ENCODE measurements at regions not wholly inside any gene's neighbourhood (a gene's known extent, or its start where the extent isn't known, plus 50 kb on each side); places are given as distances from the start of the nearest gene placed in this dataset.
"Not testable (repeated sequence)": the region's sequence is repeated elsewhere in the genome, so short reads cannot be mapped to it uniquely, and the experiment has no call there.

DNA sequence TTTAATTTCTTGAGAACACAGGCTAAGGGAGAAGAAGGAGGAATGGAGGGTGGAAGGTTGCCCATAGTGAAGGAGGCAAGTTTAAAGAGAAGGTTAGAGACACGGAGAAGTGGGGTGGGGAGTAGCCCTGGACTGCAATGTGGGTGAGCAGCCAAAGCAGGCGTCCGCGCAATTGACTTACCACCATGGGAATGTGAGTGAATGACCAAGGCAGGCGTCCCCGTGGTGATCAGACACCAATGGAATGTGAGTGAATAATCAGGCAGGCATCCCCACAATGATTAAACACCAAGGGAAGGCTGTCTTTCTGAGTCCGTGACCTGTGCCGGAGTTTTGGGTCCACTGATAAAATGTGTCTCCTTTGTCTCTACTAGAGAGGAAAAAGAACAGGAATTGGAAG lies 1223.1 kb downstream of the ARAP2 start:
- not testable (repeated sequence) for H3K4me1 ChIP-seq (ENCODE audit: control insufficient read depth, insufficient read depth, low read length); H3K4me3 ChIP-seq (ENCODE audit: low read length); H3K9me3 ChIP-seq (ENCODE audit: control insufficient read depth, low read length); DNase-seq (ENCODE audit: low read depth); H3K36me3 ChIP-seq (ENCODE audit: control insufficient read depth, insufficient read depth, low read length, severe bottlenecking); H3K27me3 ChIP-seq (replicated peaks; ENCODE audit: control insufficient read depth, insufficient read depth, low read length); H3K9ac ChIP-seq (ENCODE audit: low read length)

GRCh38 chr4:35025152-35025834 lies 1219.0 kb downstream of the ARAP2 start:
- H3K9ac ChIP-seq (ENCODE audit: low read length) = no peak overlapping the region
- no peaks in the 10 kb centered on the region for H3K4me1 ChIP-seq (ENCODE audit: control insufficient read depth, insufficient read depth, low read length)
- DNase-seq (ENCODE audit: low read depth) = no peak
- H3K9me3 ChIP-seq (ENCODE audit: control insufficient read depth, low read length) = no peaks in the 10 kb centered on the region
- no peaks in the 10 kb centered on the region for H3K27me3 ChIP-seq (replicated peaks; ENCODE audit: control insufficient read depth, insufficient read depth, low read length)
- no peak overlapping the region for H3K4me3 ChIP-seq (ENCODE audit: low read length)
- no peaks in the 10 kb centered on the region for H3K36me3 ChIP-seq (ENCODE audit: control insufficient read depth, insufficient read depth, low read length, severe bottlenecking)

DNA sequence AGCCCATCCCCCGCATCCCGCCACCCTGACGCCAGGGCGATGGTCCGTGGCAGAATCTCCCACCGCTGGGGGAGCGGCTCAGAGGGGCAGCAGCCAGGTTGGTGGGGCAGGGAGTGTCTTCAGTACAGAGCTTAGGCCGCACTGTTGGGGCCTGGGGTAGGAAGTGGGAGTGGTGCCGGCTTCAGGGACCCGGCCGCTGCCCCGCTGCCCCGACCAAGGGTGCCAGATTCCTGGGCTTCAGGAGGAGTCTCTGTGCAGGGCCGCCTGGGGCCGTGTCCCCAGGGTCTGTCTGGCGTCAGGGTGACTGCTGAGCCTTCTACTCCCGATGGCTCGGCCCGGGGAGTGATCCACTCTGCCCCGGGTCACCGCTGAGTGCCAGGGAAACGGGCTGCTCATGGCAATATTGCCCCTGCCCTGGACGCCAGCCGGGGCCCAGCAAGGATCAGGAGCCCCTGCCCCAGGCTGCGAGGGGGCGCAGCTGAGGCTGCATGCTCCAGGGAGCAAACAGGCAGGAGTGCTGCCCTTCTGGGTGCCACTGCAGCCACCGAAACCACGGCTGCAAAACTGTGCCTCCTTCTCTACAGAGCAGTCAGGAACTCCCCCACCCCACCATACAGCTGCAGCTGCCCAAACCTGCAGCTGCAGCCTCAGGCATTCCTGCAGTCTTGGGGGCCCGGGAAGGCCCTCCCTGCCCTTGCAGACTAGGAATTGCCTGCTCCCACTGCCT lies 1206.1 kb downstream of the ARAP2 start:
- Histone ChIP-seq H3K36me3 (ENCODE audit: control insufficient read depth, insufficient read depth, low read length, severe bottlenecking) (no peaks in the 10 kb centered on the region), H3K9ac (ENCODE audit: low read length) (no peak overlapping the region), H3K4me3 (ENCODE audit: low read length) (no peak overlapping the region), H3K27me3 (replicated peaks; ENCODE audit: control insufficient read depth, insufficient read depth, low read length) (no peaks in the 10 kb centered on the region), H3K4me1 (ENCODE audit: control insufficient read depth, insufficient read depth, low read length) (no peaks in the 10 kb centered on the region), H3K9me3 (ENCODE audit: control insufficient read depth, low read length) (peaks cover under 1% of the 10 kb centered on the region)
- DNase-seq (ENCODE audit: low read depth) = no peak

DNA sequence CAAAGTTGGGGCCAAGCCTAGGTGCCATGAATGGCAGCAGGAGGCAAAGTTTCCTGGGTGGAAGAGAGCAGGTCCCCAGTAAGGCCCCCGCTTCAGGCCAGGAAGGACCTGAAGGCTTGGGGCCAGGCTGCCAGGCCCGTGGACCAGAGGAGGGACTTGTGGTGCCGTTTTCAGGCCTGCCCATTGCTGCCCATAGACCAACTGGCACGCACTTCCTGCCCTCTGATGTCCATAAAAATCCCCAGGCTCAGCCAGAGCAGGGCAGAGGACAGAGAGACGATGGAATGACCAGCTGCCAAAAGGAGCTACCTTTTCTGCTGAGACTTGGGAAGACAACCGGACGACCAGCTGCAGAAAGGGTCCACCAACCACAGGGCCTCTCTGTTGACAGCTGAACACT lies 1205.5 kb downstream of the ARAP2 start:
- no peak overlapping the region for H3K4me3 ChIP-seq (ENCODE audit: low read length)
- no peaks in the 10 kb centered on the region for H3K4me1 ChIP-seq (ENCODE audit: control insufficient read depth, insufficient read depth, low read length)
- H3K27me3 ChIP-seq (replicated peaks; ENCODE audit: control insufficient read depth, insufficient read depth, low read length) = no peaks in the 10 kb centered on the region
- DNase-seq (ENCODE audit: low read depth) = no peak
- no peaks in the 10 kb centered on the region for H3K9me3 ChIP-seq (ENCODE audit: control insufficient read depth, low read length)
- no peaks in the 10 kb centered on the region for H3K36me3 ChIP-seq (ENCODE audit: control insufficient read depth, insufficient read depth, low read length, severe bottlenecking)
- no peak overlapping the region for H3K9ac ChIP-seq (ENCODE audit: low read length)

DNA sequence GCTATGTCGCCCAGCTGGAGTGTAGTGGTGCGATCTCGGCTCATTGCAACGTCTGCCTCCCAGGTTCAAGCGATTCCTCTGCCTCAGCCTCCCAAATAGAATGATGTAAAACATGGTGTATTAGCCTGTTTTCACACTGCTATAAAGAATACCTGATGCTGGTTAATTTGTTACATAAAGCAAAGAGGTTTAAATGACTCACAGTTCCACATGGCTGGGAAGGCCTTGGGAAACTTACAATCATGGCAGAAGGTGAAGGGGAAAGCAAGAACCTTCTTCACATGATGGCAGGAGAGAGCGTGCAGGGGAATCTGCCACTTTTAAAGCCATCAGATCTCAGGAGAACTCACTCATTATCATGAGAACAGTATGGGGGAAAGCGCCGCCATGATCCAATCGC lies 1191.8 kb downstream of the ARAP2 start:
- H3K4me1 ChIP-seq (ENCODE audit: control insufficient read depth, insufficient read depth, low read length) = no peaks in the 10 kb centered on the region
- H3K4me3 ChIP-seq (ENCODE audit: low read length) = no peak overlapping the region
- H3K36me3 ChIP-seq (ENCODE audit: control insufficient read depth, insufficient read depth, low read length, severe bottlenecking) = no peaks in the 10 kb centered on the region
- peaks cover 4% of the 10 kb centered on the region for H3K9me3 ChIP-seq (ENCODE audit: control insufficient read depth, low read length)
- no peaks in the 10 kb centered on the region for H3K27me3 ChIP-seq (replicated peaks; ENCODE audit: control insufficient read depth, insufficient read depth, low read length)
- DNase-seq (ENCODE audit: low read depth) = no peak
- no peak overlapping the region for H3K9ac ChIP-seq (ENCODE audit: low read length)

DNA sequence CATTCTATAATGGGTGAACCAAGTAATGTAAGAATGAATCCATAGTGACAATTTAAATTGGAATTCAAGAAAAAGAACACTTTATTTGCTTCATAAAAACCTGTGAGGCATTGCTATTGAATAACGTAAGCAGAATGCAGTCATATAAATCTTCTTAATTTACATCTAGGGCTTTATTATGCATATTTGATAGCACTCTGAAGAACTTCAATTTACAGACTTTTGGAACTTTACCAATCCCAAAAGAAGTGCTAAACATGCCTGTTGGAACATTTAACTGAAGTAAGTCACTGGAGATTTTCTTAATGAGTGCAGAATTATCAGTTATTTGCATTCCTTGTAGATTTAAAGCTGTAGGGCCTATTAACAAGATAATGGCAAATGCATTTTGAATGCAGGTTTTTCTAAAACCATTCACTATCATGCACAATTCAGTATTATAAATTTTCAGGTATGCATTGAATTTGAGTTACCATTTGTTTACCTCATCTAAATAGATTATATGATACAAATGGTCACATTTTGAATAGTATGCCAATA lies 1181.2 kb downstream of the ARAP2 start:
- H3K36me3 ChIP-seq (ENCODE audit: control insufficient read depth, insufficient read depth, low read length, severe bottlenecking) = no peaks in the 10 kb centered on the region
- no peaks in the 10 kb centered on the region for H3K9me3 ChIP-seq (ENCODE audit: control insufficient read depth, low read length)
- H3K4me3 ChIP-seq (ENCODE audit: low read length) = no peak overlapping the region
- no peak overlapping the region for H3K9ac ChIP-seq (ENCODE audit: low read length)
- H3K27me3 ChIP-seq (replicated peaks; ENCODE audit: control insufficient read depth, insufficient read depth, low read length) = no peaks in the 10 kb centered on the region
- no peaks in the 10 kb centered on the region for H3K4me1 ChIP-seq (ENCODE audit: control insufficient read depth, insufficient read depth, low read length)
- no peak for DNase-seq (ENCODE audit: low read depth)

GRCh38 chr4:35066406-35066805 lies 1177.9 kb downstream of the ARAP2 start:
- no peak for DNase-seq (ENCODE audit: low read depth)
- Histone ChIP-seq H3K4me1 (ENCODE audit: control insufficient read depth, insufficient read depth, low read length) (no peaks in the 10 kb centered on the region), H3K9me3 (ENCODE audit: control insufficient read depth, low read length) (no peaks in the 10 kb centered on the region)

DNA sequence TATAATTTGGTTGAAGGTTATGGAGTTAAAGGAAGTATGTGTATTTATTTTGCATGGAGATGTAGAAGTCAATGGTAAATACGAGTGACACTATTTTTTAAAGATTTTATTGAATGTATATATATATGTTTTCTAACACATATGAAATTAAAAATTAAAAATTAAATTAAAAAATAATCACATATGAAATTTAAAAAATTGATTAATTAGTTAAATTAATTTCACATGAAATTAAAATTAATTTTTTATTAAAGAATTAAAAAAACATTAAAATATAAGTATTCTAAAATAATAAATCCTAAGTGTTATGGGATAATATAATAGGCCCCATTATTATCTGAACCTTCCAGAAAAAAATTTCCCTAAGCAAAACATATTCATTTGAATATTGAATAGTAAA lies 1163.5 kb downstream of the ARAP2 start:
- Histone ChIP-seq H3K9me3 (ENCODE audit: control insufficient read depth, low read length) (no peaks in the 10 kb centered on the region), H3K27me3 (replicated peaks; ENCODE audit: control insufficient read depth, insufficient read depth, low read length) (no peaks in the 10 kb centered on the region), H3K4me3 (ENCODE audit: low read length) (no peak overlapping the region), H3K36me3 (ENCODE audit: control insufficient read depth, insufficient read depth, low read length, severe bottlenecking) (no peaks in the 10 kb centered on the region), H3K9ac (ENCODE audit: low read length) (no peak overlapping the region), H3K4me1 (ENCODE audit: control insufficient read depth, insufficient read depth, low read length) (no peaks in the 10 kb centered on the region)
- no peak for DNase-seq (ENCODE audit: low read depth)

More at GRCh38 chr4:35066406-35066805, 1177.9 kb downstream of the ARAP2 start:
- Histone ChIP-seq H3K4me3 (ENCODE audit: low read length) (no peak overlapping the region), H3K36me3 (ENCODE audit: control insufficient read depth, insufficient read depth, low read length, severe bottlenecking) (no peaks in the 10 kb centered on the region), H3K27me3 (replicated peaks; ENCODE audit: control insufficient read depth, insufficient read depth, low read length) (no peaks in the 10 kb centered on the region), H3K9ac (ENCODE audit: low read length) (no peak overlapping the region)

DNA sequence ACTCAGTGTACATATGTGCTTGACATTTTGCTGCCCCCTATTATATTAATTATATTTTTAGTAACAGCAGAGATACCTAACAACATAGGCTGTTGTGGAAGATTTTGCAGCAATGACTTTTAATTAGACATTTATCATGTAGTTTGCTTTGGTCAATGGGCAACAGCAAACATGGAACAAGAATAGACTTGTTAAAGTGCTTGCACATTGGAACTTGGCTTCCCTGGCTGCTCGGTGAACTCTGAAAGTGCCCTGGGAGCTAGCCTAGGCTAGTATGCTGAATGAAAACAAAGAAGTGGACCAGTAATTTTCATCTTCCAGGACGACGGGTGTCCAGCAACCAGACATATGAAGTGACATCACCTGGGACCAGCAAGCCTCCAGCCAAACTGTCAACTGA lies 1157.1 kb downstream of the ARAP2 start:
- Histone ChIP-seq H3K9ac (ENCODE audit: low read length) (no peak overlapping the region), H3K9me3 (ENCODE audit: control insufficient read depth, low read length) (no peaks in the 10 kb centered on the region), H3K4me1 (ENCODE audit: control insufficient read depth, insufficient read depth, low read length) (no peaks in the 10 kb centered on the region), H3K4me3 (ENCODE audit: low read length) (no peak overlapping the region), H3K27me3 (replicated peaks; ENCODE audit: control insufficient read depth, insufficient read depth, low read length) (no peaks in the 10 kb centered on the region), H3K36me3 (ENCODE audit: control insufficient read depth, insufficient read depth, low read length, severe bottlenecking) (no peaks in the 10 kb centered on the region)
- DNase-seq (ENCODE audit: low read depth) = no peak

GRCh38 chr4:35100932-35101331 lies 1143.4 kb downstream of the ARAP2 start:
- Histone ChIP-seq H3K9me3 (ENCODE audit: control insufficient read depth, low read length) (no peaks in the 10 kb centered on the region), H3K4me3 (ENCODE audit: low read length) (no peak overlapping the region), H3K9ac (ENCODE audit: low read length) (no peak overlapping the region), H3K4me1 (ENCODE audit: control insufficient read depth, insufficient read depth, low read length) (no peaks in the 10 kb centered on the region), H3K36me3 (ENCODE audit: control insufficient read depth, insufficient read depth, low read length, severe bottlenecking) (no peaks in the 10 kb centered on the region), H3K27me3 (replicated peaks; ENCODE audit: control insufficient read depth, insufficient read depth, low read length) (no peaks in the 10 kb centered on the region)
- no peak for DNase-seq (ENCODE audit: low read depth)

- Histone ChIP-seq H3K9me3 (ENCODE audit: control insufficient read depth, low read length) (no peaks in the 10 kb centered on the region), H3K4me1 (ENCODE audit: control insufficient read depth, insufficient read depth, low read length) (no peaks in the 10 kb centered on the region), H3K4me3 (ENCODE audit: low read length) (no peak overlapping the region), H3K36me3 (ENCODE audit: control insufficient read depth, insufficient read depth, low read length, severe bottlenecking) (no peaks in the 10 kb centered on the region), H3K9ac (ENCODE audit: low read length) (no peak overlapping the region), H3K27me3 (replicated peaks; ENCODE audit: control insufficient read depth, insufficient read depth, low read length) (no peaks in the 10 kb centered on the region)
- DNase-seq (ENCODE audit: low read depth) = no peak
These were observed 1142.2 kb downstream of the ARAP2 start for GRCh38 chr4:35102066-35102465.

All from adipocyte (in vitro differentiated cells).